A673 (cell line): ENCODE measurements at regions not wholly inside any gene's neighbourhood (a gene's known extent, or its start where the extent isn't known, plus 50 kb on each side); places are given as distances from the start of the nearest gene placed in this dataset.

Experiments used
- BruUV-seq: library from RNA; stranded (reverse); fragments of 400-500 nt; replicated peaks from 2 replicates; lab custom pipeline; 2021; lab: Mats Ljungman, UMichigan
- CTCF ChIA-PET: fragments of 300-600 bp; sonication (Branson Sonifier 250); formaldehyde crosslinking; loops from one replicate; lab custom pipeline; 2022; ENCODE audit warnings: antibody characterized with exemption; lab: Charles Lee
- POLR2A ChIA-PET: fragments of 300-600 bp; sonication (Branson Sonifier 250); formaldehyde crosslinking; loops from one replicate; lab custom pipeline; 2022; ENCODE audit warnings: antibody characterized with exemption; ENCODE audit not compliant: low non-redundant PET; lab: Charles Lee
- DNase-seq: peaks from one replicate; pipeline ENCODE4 v3.0.0-alpha.2; 2015; ENCODE audit warnings: low spot score
- H3K27ac ChIP-seq: fragments of 200-600 bp; sonication (generic); 2 replicates; pipeline ENCODE4 v1.5.1; 2016; ENCODE audit warnings: mixed run types, low read depth, mild to moderate bottlenecking, mixed read lengths, antibody characterized with exemption, low read length; ENCODE audit not compliant: poor library complexity, severe bottlenecking
- H3K27me3 ChIP-seq: fragments of 200-600 bp; sonication (generic); replicated peaks from 2 replicates; pipeline ENCODE4 v1.6.1; 2017; ENCODE audit warnings: mixed run types, low read depth, mild to moderate bottlenecking, mixed read lengths, antibody characterized with exemption, low read length; ENCODE audit not compliant: insufficient read depth, poor library complexity
- H3K36me3 ChIP-seq: fragments of 200-600 bp; sonication (generic); 2 replicates; pipeline ENCODE4 v1.6.1; 2016; ENCODE audit warnings: mixed run types, mild to moderate bottlenecking, mixed read lengths, antibody characterized with exemption, low read length; ENCODE audit not compliant: insufficient read depth, poor library complexity, severe bottlenecking
- H3K4me1 ChIP-seq: fragments of 200-600 bp; sonication (generic); 2 replicates; pipeline ENCODE4 v1.6.1; 2017; ENCODE audit warnings: mixed run types, mild to moderate bottlenecking, mixed read lengths, antibody characterized with exemption, low read length; ENCODE audit not compliant: insufficient read depth, poor library complexity, severe bottlenecking
- H3K4me3 ChIP-seq: fragments of 200-600 bp; sonication (generic); 2 replicates; pipeline ENCODE4 v1.5.1; 2016; ENCODE audit warnings: low read depth, mixed run types, mild to moderate bottlenecking, mixed read lengths, low read length; ENCODE audit not compliant: poor library complexity, severe bottlenecking
- H3K9me3 ChIP-seq: fragments of 200-600 bp; sonication (generic); 2 replicates; pipeline ENCODE4 v1.6.1; 2016; ENCODE audit warnings: mixed run types, low read depth, mild to moderate bottlenecking, mixed read lengths, antibody characterized with exemption, low read length; ENCODE audit not compliant: poor library complexity, severe bottlenecking
- EZH2 ChIP-seq: fragments of 200-600 bp; sonication (generic); IDR thresholded peaks from 2 replicates; pipeline ENCODE4 v1.6.1; 2017; ENCODE audit warnings: borderline replicate concordance, low read depth, mild to moderate bottlenecking, mixed read lengths, antibody characterized with exemption, low read length; ENCODE audit not compliant: poor library complexity, severe bottlenecking
- intact Hi-C: fragments of 100-400 bp; cut with micrococcal nuclease; formaldehyde crosslinking; loops from one replicate; pipeline ENCODE4 v1.10.0; 2022; ENCODE audit not compliant: unreplicated experiment
- TF ChIP-seq, protein P1 (sequence below): fragments of 300-800, 200-600 bp; sonication (generic); conservative IDR thresholded peaks from 2 replicates; pipeline ENCODE4 v1.5.1; 2017; ENCODE audit warnings: low read depth, mild to moderate bottlenecking, antibody characterized with exemption, low read length, moderate library complexity, mixed read lengths

- CTCF ChIA-PET: no interaction called here
- BruUV-seq: no TSS peak
- no peaks in the 10 kb centered on the region for H3K36me3 ChIP-seq
- H3K27me3 ChIP-seq: no peaks in the 10 kb centered on the region
- H3K4me3 ChIP-seq: no peak overlapping the region
- no peaks in the 10 kb centered on the region for H3K9me3 ChIP-seq
- POLR2A ChIA-PET: no interaction called here
- no peak overlapping the region for H3K27ac ChIP-seq
- TF ChIP-seq EZH2: no peak
- TF ChIP-seq, protein P1, sequence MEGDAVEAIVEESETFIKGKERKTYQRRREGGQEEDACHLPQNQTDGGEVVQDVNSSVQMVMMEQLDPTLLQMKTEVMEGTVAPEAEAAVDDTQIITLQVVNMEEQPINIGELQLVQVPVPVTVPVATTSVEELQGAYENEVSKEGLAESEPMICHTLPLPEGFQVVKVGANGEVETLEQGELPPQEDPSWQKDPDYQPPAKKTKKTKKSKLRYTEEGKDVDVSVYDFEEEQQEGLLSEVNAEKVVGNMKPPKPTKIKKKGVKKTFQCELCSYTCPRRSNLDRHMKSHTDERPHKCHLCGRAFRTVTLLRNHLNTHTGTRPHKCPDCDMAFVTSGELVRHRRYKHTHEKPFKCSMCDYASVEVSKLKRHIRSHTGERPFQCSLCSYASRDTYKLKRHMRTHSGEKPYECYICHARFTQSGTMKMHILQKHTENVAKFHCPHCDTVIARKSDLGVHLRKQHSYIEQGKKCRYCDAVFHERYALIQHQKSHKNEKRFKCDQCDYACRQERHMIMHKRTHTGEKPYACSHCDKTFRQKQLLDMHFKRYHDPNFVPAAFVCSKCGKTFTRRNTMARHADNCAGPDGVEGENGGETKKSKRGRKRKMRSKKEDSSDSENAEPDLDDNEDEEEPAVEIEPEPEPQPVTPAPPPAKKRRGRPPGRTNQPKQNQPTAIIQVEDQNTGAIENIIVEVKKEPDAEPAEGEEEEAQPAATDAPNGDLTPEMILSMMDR: no peak
- no peaks in the 10 kb centered on the region for H3K4me1 ChIP-seq
- intact Hi-C loops: loop anchor here (10.0 kb wide), 1 partner anchor 144 kb away; the partner anchor contains the start of gene GAS1
- DNase-seq: no peak
Observed at GRCh38 chr9:87088621-87089365, 141.5 kb upstream of the GAS1 start.

GRCh38 chr9:87089506-87089905 lies 142.2 kb upstream of the GAS1 start:
- Histone ChIP-seq H3K4me1 (no peaks in the 10 kb centered on the region), H3K36me3 (no peaks in the 10 kb centered on the region), H3K9me3 (no peaks in the 10 kb centered on the region), H3K27me3 (no peaks in the 10 kb centered on the region), H3K27ac (no peak overlapping the region), H3K4me3 (no peak overlapping the region)
- intact Hi-C loops: loop anchor here (10.0 kb wide), 1 partner anchor 145 kb away; the partner anchor contains the start of gene GAS1
- no peak for TF ChIP-seq EZH2
- TF ChIP-seq, protein P1: no peak
- DNase-seq: no peak
- ChIA-PET CTCF (no interaction called here), POLR2A (no interaction called here)
- no TSS peak for BruUV-seq

- H3K27me3 ChIP-seq: no peaks in the 10 kb centered on the region
- intact Hi-C loops: loop anchor here (10.0 kb wide), 1 partner anchor 145 kb away; the partner anchor contains the start of gene GAS1
- H3K4me3 ChIP-seq: no peak overlapping the region
- TF ChIP-seq EZH2: no peak
- TF ChIP-seq, protein P1: no peak
- no peaks in the 10 kb centered on the region for H3K9me3 ChIP-seq
- CTCF ChIA-PET: no interaction called here
- POLR2A ChIA-PET: no interaction called here
- no peaks in the 10 kb centered on the region for H3K4me1 ChIP-seq
- no peak overlapping the region for H3K27ac ChIP-seq
- no TSS peak for BruUV-seq
- no peaks in the 10 kb centered on the region for H3K36me3 ChIP-seq
- no peak for DNase-seq
Observed at GRCh38 chr9:87089929-87090328, 142.6 kb upstream of the GAS1 start.
